Ectodermal cell (in vitro differentiated cells): ENCODE measurements at regions not wholly inside any gene's neighbourhood (a gene's known extent, or its start where the extent isn't known, plus 50 kb on each side); places are given as distances from the start of the nearest gene placed in this dataset.

Experiments used
- H3K27ac ChIP-seq: 2 replicates; pipeline ENCODE4 v1.7.0; 2013; ENCODE audit warnings: mild to moderate bottlenecking, low read depth, low read length; ENCODE audit not compliant: insufficient read depth, poor library complexity, severe bottlenecking
- H3K27me3 ChIP-seq: 2 replicates; pipeline ENCODE4 v1.7.0; 2013; ENCODE audit warnings: mild to moderate bottlenecking, low read length; ENCODE audit not compliant: insufficient read depth, control insufficient read depth, poor library complexity, severe bottlenecking
- H3K36me3 ChIP-seq: one replicate; pipeline ENCODE4 v1.7.0; 2013; ENCODE audit warnings: low read length; ENCODE audit not compliant: control insufficient read depth, insufficient read depth
- H3K4me1 ChIP-seq: one replicate; pipeline ENCODE4 v1.7.0; 2013; ENCODE audit warnings: low read length; ENCODE audit not compliant: control insufficient read depth, insufficient read depth
- H3K4me3 ChIP-seq: 2 replicates; pipeline ENCODE4 v1.7.0; 2013; ENCODE audit warnings: low read depth, low read length, control low read depth; ENCODE audit not compliant: insufficient read depth
- H3K9me3 ChIP-seq: 2 replicates; pipeline ENCODE4 v1.7.0; 2013; ENCODE audit warnings: mild to moderate bottlenecking, low read length, moderate library complexity; ENCODE audit not compliant: control insufficient read depth
- WGBS, 2 experiments: methylation state at CpG; one replicate each; pipeline ENCODE4 v1.1.7; 2013; ENCODE audit warnings: missing lambda C conversion rate in 2 of 2; 5-methylcytosine and 5-hydroxymethylcytosine counted together

DNA sequence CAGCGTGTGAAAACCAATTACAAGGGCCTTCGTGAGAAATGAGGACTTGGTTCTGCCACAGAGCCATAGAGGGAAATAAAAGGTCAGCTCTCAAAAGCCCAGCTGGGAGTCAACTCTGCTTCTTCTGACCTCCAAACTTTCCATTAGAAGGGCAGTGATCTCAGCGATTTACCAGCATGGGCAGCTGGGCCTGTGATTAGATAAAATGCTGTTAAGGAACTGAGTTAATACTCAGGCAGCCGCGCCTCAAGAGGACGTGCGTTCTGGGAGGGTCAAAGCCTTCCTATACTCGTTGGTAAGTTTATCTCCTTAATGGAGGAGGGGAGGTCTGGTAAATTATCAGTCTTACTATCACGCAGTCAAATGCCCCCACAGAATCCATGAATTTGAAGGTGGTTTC lies 480.2 kb upstream of the ERCC4 start:
- Histone ChIP-seq H3K36me3 (no peaks in the 10 kb centered on the region), H3K27ac (no peak overlapping the region), H3K4me3 (no peak overlapping the region), H3K9me3 (no peaks in the 10 kb centered on the region), H3K4me1 (peaks cover 14% of the 10 kb centered on the region), H3K27me3 (no peaks in the 10 kb centered on the region)
- 61 to 64% methylated on average over 9 of the region's 9 CpGs for WGBS, 2 experiments

- no peaks in the 10 kb centered on the region for H3K9me3 ChIP-seq
- WGBS, 2 experiments, result 92 to 96% methylated on average over 3 of the region's 3 CpGs
- H3K4me3 ChIP-seq, result no peak overlapping the region
- no peaks in the 10 kb centered on the region for H3K27me3 ChIP-seq
- no peaks in the 10 kb centered on the region for H3K36me3 ChIP-seq
- no peak overlapping the region for H3K27ac ChIP-seq
- peaks cover 11% of the 10 kb centered on the region for H3K4me1 ChIP-seq
These were observed 478.3 kb upstream of the ERCC4 start for GRCh38 chr16:13441675-13442074.

- WGBS, 2 experiments, result 90 to 96% methylated on average over 4 of the region's 4 CpGs
- H3K36me3 ChIP-seq, result no peaks in the 10 kb centered on the region
- H3K4me3 ChIP-seq, result no peak overlapping the region
- no peaks in the 10 kb centered on the region for H3K4me1 ChIP-seq
- no peaks in the 10 kb centered on the region for H3K9me3 ChIP-seq
- no peak overlapping the region for H3K27ac ChIP-seq
- no peaks in the 10 kb centered on the region for H3K27me3 ChIP-seq
These were observed 471.6 kb upstream of the ERCC4 start for GRCh38 chr16:13448346-13448745.

GRCh38 chr16:13453325-13453724 lies 466.6 kb upstream of the ERCC4 start:
- Histone ChIP-seq H3K27ac (no peak overlapping the region), H3K4me3 (no peak overlapping the region), H3K9me3 (no peaks in the 10 kb centered on the region), H3K4me1 (no peaks in the 10 kb centered on the region), H3K27me3 (no peaks in the 10 kb centered on the region), H3K36me3 (no peaks in the 10 kb centered on the region)
- WGBS, 2 experiments, result 90 to 94% methylated on average over 2 of the region's 2 CpGs

GRCh38 chr16:13453938-13454553 lies 465.9 kb upstream of the ERCC4 start:
- 78 to 83% methylated on average over 10 of the region's 10 CpGs for WGBS, 2 experiments
- H3K27me3 ChIP-seq, result no peaks in the 10 kb centered on the region
- H3K27ac ChIP-seq, result no peak overlapping the region
- H3K4me3 ChIP-seq, result no peak overlapping the region
- no peaks in the 10 kb centered on the region for H3K36me3 ChIP-seq
- no peaks in the 10 kb centered on the region for H3K4me1 ChIP-seq
- H3K9me3 ChIP-seq, result no peaks in the 10 kb centered on the region

DNA sequence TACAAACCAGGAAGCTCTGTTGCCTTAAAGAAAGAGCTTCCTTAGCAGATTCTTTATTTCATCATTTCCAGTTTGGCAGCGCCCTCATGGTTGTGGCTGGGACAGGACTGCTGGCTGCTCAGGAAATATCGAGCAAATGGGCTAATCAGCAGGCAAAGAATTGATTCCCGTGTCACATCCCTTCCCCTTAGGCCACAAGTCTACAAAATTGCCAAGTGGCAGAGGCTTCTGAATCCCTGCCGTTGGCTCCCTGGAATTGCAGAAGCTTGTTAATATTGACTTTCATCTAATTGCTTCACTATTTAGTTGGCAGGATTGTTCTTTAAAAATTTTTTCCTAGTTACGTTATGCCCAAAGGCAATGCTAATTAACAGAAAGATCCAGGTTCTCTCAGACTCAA lies 456.3 kb upstream of the ERCC4 start:
- 90 to 96% methylated on average over 5 of the region's 5 CpGs for WGBS, 2 experiments

DNA sequence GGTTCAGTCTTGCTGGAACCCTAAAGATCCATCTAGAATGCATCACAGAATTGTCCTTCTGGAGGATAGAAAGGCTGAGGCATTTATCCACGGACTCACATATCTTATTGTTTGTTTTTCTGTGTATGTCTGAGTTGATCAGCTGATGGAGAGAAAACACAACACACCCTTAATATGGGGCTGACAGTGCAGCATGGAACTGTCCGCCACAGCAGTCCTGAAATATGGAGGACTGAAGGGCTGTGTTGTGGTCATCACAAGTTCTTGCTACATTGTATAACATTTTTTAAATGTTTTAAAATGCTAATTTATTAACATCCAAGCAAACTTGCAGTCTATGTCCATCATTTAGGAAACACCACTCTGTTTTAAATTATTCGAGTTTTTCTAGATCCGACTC lies 448.9 kb upstream of the ERCC4 start:
- Histone ChIP-seq H3K9me3 (no peaks in the 10 kb centered on the region), H3K27ac (no peak overlapping the region), H3K4me1 (no peaks in the 10 kb centered on the region), H3K36me3 (no peaks in the 10 kb centered on the region), H3K27me3 (no peaks in the 10 kb centered on the region), H3K4me3 (no peak overlapping the region)
- 85 to 100% methylated on average over 2 to 4 of the region's 4 CpGs for WGBS, 2 experiments

More for the DNA sequence above, 456.3 kb upstream of the ERCC4 start:
- Histone ChIP-seq H3K36me3 (no peaks in the 10 kb centered on the region), H3K4me1 (no peaks in the 10 kb centered on the region), H3K27me3 (no peaks in the 10 kb centered on the region), H3K27ac (no peak overlapping the region), H3K9me3 (no peaks in the 10 kb centered on the region), H3K4me3 (no peak overlapping the region)

- no peaks in the 10 kb centered on the region for H3K4me1 ChIP-seq
- WGBS, 2 experiments, result 73 to 80% methylated on average over 4 of the region's 4 CpGs
- H3K9me3 ChIP-seq, result no peaks in the 10 kb centered on the region
- H3K4me3 ChIP-seq, result no peak overlapping the region
- no peaks in the 10 kb centered on the region for H3K36me3 ChIP-seq
- no peak overlapping the region for H3K27ac ChIP-seq
- H3K27me3 ChIP-seq, result no peaks in the 10 kb centered on the region
These were observed 441.0 kb upstream of the ERCC4 start for GRCh38 chr16:13478991-13479390.

GRCh38 chr16:13479549-13479948 lies 440.4 kb upstream of the ERCC4 start:
- Histone ChIP-seq H3K27me3 (no peaks in the 10 kb centered on the region), H3K27ac (no peak overlapping the region), H3K4me3 (no peak overlapping the region), H3K9me3 (no peaks in the 10 kb centered on the region), H3K4me1 (no peaks in the 10 kb centered on the region), H3K36me3 (no peaks in the 10 kb centered on the region)
- WGBS, 2 experiments, result 95% methylated on average over 7 of the region's 7 CpGs

GRCh38 chr16:13480801-13481200 lies 439.2 kb upstream of the ERCC4 start:
- Histone ChIP-seq H3K27me3 (no peaks in the 10 kb centered on the region), H3K9me3 (no peaks in the 10 kb centered on the region), H3K4me3 (no peak overlapping the region), H3K36me3 (no peaks in the 10 kb centered on the region), H3K27ac (no peak overlapping the region), H3K4me1 (no peaks in the 10 kb centered on the region)
- WGBS, 2 experiments, result 93 to 96% methylated on average over 4 of the region's 4 CpGs

- Histone ChIP-seq H3K4me1 (no peaks in the 10 kb centered on the region), H3K4me3 (no peak overlapping the region), H3K9me3 (no peaks in the 10 kb centered on the region), H3K36me3 (no peaks in the 10 kb centered on the region), H3K27ac (no peak overlapping the region), H3K27me3 (no peaks in the 10 kb centered on the region)
- 90 to 92% methylated on average over 2 to 3 of the region's 3 CpGs for WGBS, 2 experiments
These were observed 436.8 kb upstream of the ERCC4 start for GRCh38 chr16:13483121-13483520.
